EL (cell line): ENCODE measurements at regions not wholly inside any gene's neighbourhood (a gene's known extent, or its start where the extent isn't known, plus 50 kb on each side); places are given as distances from the start of the nearest gene placed in this dataset.

Source experiments
- DNase-seq: peaks from one replicate; pipeline ENCODE4 v3.0.0-alpha.2; 2016

DNA sequence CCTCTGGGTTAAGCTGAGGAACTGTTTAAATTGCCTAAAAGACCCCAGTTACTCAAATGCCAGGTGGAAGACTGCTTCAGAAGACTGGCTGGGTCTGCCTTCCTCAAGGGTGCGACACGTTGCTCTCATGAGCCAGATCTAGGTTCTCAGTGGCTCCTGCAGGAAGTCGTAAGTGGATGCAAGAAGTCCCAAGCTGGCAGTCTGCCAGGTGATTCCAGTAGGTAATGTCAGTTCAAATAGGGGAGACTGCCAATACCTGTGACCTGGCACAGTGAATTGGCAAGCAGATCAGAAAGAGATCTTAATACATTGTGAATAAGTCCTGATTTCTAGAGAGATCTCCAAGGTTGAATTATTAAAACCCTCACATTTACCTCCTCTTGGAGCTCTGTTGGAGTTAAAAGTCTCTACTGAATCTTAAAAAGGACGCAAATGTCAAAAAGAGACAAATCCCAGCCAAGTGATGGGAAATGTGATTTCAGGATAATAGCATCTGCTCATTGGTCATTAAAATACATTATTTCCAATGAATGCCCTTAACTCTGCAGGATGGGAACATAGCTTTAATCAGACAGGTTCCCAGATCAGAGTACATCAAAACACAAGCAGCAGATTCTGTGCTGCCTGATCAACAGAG, 98.8 kb upstream of the FRMD6 start:
- DNase-seq = no peak

DNA sequence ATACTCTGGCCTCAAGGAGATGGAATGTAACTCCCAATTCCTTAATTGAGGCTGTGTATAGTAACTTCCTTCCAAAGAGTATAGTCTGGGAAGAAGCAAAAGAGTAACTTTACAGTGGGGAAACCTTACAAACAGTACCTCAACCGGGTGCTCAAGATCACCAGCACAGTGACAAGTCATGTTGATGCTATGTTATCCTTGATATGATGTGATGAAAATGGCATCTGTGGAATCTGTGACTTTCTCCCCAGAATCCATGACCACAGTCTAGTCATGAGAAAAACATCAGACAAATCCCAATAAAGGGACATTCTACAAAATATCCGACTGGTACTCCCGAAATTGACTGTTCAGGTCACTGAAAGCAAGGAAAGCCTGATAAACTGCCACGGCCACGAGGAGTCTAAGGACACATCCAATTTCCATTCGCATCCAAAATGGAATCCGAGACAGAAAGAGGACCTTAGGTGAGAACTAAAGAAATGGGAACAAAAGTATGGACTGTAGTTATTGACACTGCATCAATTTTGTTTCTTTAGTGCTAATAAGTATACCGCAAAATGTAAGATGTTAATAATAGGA, 97.3 kb upstream of the FRMD6 start:
- DNase-seq = peak; percentile 99

DNA sequence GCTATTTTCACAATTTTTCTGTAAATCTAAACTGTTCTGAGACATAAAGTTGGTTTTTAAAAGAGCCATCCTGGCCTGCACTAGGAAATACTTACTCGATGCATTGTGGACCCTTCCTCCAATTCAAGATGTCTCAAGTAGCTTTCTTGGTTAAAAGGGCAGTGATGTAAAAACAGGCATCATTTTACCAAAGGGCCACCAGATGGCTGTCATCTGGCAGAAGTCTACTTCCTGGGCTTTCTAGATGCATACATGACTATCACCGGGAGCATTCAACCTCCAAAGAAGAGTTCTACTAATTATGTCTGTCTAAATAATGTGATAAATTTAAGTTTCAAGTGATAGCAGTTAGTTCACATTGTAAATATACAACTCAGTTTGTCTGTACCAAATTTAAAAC, 96.8 kb upstream of the FRMD6 start:
- DNase-seq = peak; percentile 79

DNA sequence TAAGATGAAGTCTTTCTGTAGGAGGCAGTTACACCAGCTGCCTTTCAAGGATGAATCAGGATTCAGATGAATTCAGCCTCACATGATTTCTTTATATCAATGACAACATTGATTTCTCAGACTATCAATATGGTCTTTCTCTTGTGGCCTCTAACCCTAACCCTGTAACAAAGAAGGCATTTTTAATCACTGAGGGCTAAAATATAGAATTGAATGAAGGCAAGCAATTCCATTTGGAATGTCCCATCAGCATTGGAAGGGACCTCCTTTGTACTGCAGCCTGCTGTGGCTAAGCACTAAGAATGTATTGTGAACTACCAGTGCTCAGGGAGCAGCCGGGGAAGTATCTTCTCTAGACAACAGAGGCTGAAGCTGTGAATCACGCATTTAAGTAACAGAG, 90.6 kb upstream of the FRMD6 start:
- no peak for DNase-seq

GRCh38 chr14:51562816-51563215, 88.9 kb upstream of the FRMD6 start:
- peak; percentile 92 for DNase-seq

- DNase-seq = no peak
Observed at GRCh38 chr14:51563560-51563959, 88.2 kb upstream of the FRMD6 start.

GRCh38 chr14:51564460-51564859, 87.2 kb upstream of the FRMD6 start:
- DNase-seq = no peak

DNA sequence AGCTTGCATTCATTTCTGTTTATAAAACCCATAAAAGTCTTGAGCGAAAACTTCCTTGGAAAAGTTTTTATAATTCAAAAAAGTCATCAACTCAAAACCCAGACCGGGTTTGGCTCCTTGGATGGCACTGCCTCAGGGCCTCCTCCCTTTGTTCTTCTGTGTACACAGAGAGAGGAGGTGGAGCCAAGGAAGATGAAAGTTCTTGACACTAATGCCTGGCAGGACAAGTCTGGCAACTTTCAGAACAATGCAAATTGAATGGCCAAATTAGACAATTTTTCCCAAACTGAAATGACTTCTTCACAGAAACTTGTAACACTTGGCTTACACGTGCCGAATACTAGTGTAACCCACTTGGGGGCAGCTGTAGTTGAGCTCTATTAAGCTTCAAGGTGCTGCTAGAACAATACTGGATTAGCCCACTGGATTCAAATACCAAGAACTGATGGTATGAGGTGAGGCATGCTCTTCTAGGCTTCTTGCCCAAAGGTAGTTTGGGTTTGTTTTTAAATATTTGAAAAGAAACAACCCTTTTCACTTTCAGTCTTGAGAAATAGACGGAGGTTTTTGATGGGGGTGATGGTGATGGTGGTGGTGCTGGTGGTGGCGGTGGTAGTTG, 86.6 kb upstream of the FRMD6 start:
- DNase-seq = no peak

GRCh38 chr14:51566831-51567582, 84.7 kb upstream of the FRMD6 start:
- DNase-seq = no peak

GRCh38 chr14:51568366-51568765, 83.3 kb upstream of the FRMD6 start:
- no peak for DNase-seq

DNA sequence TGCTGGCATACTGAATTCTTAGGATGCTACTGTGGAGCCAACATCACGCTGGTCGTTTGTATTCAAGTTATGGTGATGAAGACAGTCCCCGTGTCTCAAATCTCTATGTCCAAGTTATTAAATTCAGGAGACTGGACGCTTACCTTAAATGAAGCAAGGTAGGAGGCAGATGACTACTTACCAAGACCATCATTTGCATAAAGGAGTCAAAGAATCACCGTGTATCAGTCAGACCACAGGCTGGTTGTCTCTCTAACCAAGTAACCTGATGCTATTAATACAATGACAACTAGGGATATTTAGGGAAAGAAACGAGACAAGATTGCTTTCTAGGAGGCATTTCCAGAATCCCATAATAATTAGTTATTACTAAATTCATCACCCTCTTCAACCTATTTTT, 78.1 kb upstream of the FRMD6 start:
- no peak for DNase-seq

DNA sequence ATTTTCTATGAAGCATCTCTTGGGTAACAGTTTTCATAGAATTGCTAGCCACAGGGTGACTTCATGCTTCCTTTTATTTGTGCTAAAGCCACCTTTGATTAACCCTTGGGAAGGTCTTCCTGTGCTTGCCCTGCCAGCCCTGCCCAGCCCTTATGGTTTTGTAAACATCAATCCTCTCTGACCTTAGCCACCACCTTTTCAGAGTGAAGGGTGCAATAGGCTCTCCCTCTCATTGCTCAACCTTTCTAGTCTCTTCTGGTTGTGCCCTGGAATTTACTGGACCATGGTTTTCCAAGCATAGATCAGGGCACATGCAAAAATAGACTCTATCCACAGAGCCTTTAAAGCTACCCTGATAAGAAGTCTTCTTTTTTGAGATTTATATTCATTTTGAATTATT, 77.7 kb upstream of the FRMD6 start:
- DNase-seq = no peak

- no peak for DNase-seq
Observed at GRCh38 chr14:51575349-51576116, 76.2 kb upstream of the FRMD6 start.

DNA sequence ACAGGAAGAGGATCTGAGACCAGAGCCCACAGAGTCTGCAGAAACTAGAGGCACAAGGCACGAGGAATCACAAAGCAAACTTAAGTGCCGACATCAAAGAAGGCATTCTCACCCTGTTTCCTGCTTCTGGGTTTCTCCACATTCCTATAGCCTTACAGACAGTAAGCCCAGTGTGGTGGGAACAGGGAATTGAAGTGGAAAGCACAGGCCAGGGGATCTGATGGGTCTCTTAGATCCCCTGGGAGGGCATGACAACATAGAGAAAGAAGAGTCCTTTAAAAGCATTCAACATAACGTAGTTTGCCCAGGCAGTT, 75.6 kb upstream of the FRMD6 start:
- DNase-seq = peak; percentile 38

DNA sequence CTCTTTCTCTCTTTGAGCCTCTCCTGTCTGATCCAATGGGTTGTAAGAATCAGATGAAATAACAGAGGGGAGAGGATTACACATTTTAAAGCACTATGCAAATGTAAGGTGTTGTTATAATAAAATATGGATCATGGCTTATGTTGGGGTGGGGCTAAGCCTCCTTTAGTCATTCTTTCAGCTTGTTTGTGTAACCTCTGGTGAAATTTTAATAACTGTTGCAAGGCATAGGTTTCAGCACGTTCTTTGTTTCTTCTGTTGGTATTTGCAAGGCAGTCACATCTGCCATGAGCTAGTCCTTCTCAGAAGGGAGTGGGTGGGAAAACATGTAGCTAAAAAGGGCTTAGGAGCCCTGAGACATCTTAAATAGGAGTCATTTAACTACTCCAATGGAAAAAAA, 74.8 kb upstream of the FRMD6 start:
- no peak for DNase-seq

GRCh38 chr14:51578853-51579252, 72.9 kb upstream of the FRMD6 start:
- DNase-seq = no peak

- peak; percentile 90 for DNase-seq
Observed at GRCh38 chr14:51581017-51581881, 70.5 kb upstream of the FRMD6 start.

DNA sequence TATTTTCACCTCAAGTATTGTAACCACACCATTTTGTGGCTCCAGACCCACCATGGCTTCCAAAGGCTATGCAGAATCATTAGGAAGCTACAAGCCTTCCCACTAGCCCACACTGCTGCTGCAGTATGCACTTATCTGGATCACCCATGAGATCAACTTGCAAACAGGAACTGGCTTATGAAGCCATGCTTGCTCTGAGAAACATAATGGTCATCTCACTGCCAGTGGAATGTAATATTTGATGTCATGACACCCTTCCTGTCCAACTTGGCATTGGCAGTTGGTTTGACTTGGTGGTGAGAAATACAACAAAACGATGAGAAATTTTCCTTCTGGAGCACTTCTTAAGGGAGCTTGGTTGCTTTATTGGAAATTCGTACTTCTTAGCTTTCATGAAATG, 69.3 kb upstream of the FRMD6 start:
- no peak for DNase-seq

- DNase-seq = no peak
Observed at GRCh38 chr14:51585055-51585454, 66.7 kb upstream of the FRMD6 start.

- no peak for DNase-seq
Observed at GRCh38 chr14:51592836-51593235, 58.9 kb upstream of the FRMD6 start.

- no peak for DNase-seq
Observed at GRCh38 chr14:51593397-51593796, 58.3 kb upstream of the FRMD6 start.

DNA sequence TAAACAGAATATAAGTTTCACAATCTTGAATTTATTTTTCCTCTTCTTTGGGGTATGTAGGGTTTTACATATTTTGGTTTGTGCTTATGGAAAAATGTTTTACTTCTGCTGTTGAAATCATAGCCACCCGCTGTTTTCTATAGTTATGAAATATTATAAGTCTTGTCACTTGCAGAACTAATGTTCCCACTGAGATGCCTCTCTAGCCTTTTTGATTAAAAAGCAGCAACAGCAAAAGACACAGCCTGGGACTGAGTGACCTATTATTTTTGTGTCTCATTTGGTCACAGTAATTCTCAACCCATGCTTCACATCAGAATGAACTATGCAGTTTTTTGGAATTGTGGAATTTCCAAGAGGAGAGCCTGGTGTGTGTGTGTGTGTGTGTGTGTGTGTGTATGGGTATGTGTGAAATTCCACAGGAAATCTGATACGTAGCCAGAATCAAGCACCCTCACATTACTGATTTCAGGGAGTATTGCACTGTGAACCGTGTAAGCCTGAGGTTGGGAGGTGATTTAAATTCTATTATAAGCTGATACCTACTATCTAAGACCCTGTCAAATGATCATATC, 55.7 kb upstream of the FRMD6 start:
- DNase-seq = no peak
